AG09309 (cell line): ENCODE measurements at regions not wholly inside any gene's neighbourhood (a gene's known extent, or its start where the extent isn't known, plus 50 kb on each side); places are given as distances from the start of the nearest gene placed in this dataset.

Source experiments
- DNase-seq: peaks from one replicate; pipeline ENCODE4 v3.0.0-alpha.2; 2010; ENCODE audit warnings: low read depth
- H3K4me3 ChIP-seq: 2 replicates; pipeline ENCODE4 v1.5.1; 2011; ENCODE audit warnings: mild to moderate bottlenecking, low read depth, low read length, moderate library complexity; ENCODE audit not compliant: control insufficient read depth
- CTCF ChIP-seq: IDR thresholded peaks from 2 replicates; pipeline ENCODE4 v1.5.1; 2011; ENCODE audit warnings: mild to moderate bottlenecking, low read depth, low read length, inconsistent platforms; ENCODE audit not compliant: insufficient read depth, control insufficient read depth; ENCODE audit errors: missing control alignments

- DNase-seq: no peak
- H3K4me3 ChIP-seq: no peak overlapping the region
- no peak for TF ChIP-seq CTCF
Measured at GRCh38 chr5:77942578-77943239, 166.6 kb upstream of the TBCA start.

GRCh38 chr5:77937015-77937908, 161.1 kb upstream of the TBCA start:
- H3K4me3 ChIP-seq: no peak overlapping the region
- no peak for DNase-seq
- no peak for TF ChIP-seq CTCF

GRCh38 chr5:77936365-77936693, 160.2 kb upstream of the TBCA start:
- no peak for DNase-seq
- no peak for TF ChIP-seq CTCF
- H3K4me3 ChIP-seq: no peak overlapping the region

GRCh38 chr5:77935506-77936364, 159.6 kb upstream of the TBCA start:
- no peak for TF ChIP-seq CTCF
- DNase-seq: peak; percentile 21
- no peak overlapping the region for H3K4me3 ChIP-seq

GRCh38 chr5:77928776-77929300, 152.7 kb upstream of the TBCA start:
- DNase-seq: no peak
- no peak for TF ChIP-seq CTCF
- H3K4me3 ChIP-seq: no peak overlapping the region

GRCh38 chr5:77926337-77926736, 150.2 kb upstream of the TBCA start:
- no peak for DNase-seq
- no peak for TF ChIP-seq CTCF
- H3K4me3 ChIP-seq: no peak overlapping the region
